ENCODE measurements at regions not wholly inside any gene's neighbourhood (a gene's known extent, or its start where the extent isn't known, plus 50 kb on each side); places are given as distances from the start of the nearest gene placed in this dataset.

- Histone ChIP-seq H4K20me1 (ENCODE audit: insufficient read depth) (no peaks in the 10 kb centered on the region), H3K9ac (ENCODE audit: low read length) (no peak overlapping the region), H3K4me3 (ENCODE audit: low read length) (no peak overlapping the region), H3K36me3 (ENCODE audit: insufficient read depth, low read length) (no peaks in the 10 kb centered on the region), H3K27ac (ENCODE audit: low read length) (no peak overlapping the region), H2AFZ (ENCODE audit: low read depth, low read length) (no peak overlapping the region), H3K9me3 (ENCODE audit: low read length) (no peaks in the 10 kb centered on the region), H3K79me2 (replicated peaks; ENCODE audit: insufficient read depth, low read length) (no peaks in the 10 kb centered on the region), H3K9me2 (ENCODE audit: insufficient read depth, low read length) (no peaks in the 10 kb centered on the region), H3K4me2 (ENCODE audit: low read length) (no peak overlapping the region), H3F3A (ENCODE audit: insufficient read depth, low read length, poor library complexity, severe bottlenecking) (no peaks in the 10 kb centered on the region), H3K27me3 (ENCODE audit: insufficient read depth, low read depth, low read length) (no peaks in the 10 kb centered on the region)
- TF ChIP-seq, protein P1, sequence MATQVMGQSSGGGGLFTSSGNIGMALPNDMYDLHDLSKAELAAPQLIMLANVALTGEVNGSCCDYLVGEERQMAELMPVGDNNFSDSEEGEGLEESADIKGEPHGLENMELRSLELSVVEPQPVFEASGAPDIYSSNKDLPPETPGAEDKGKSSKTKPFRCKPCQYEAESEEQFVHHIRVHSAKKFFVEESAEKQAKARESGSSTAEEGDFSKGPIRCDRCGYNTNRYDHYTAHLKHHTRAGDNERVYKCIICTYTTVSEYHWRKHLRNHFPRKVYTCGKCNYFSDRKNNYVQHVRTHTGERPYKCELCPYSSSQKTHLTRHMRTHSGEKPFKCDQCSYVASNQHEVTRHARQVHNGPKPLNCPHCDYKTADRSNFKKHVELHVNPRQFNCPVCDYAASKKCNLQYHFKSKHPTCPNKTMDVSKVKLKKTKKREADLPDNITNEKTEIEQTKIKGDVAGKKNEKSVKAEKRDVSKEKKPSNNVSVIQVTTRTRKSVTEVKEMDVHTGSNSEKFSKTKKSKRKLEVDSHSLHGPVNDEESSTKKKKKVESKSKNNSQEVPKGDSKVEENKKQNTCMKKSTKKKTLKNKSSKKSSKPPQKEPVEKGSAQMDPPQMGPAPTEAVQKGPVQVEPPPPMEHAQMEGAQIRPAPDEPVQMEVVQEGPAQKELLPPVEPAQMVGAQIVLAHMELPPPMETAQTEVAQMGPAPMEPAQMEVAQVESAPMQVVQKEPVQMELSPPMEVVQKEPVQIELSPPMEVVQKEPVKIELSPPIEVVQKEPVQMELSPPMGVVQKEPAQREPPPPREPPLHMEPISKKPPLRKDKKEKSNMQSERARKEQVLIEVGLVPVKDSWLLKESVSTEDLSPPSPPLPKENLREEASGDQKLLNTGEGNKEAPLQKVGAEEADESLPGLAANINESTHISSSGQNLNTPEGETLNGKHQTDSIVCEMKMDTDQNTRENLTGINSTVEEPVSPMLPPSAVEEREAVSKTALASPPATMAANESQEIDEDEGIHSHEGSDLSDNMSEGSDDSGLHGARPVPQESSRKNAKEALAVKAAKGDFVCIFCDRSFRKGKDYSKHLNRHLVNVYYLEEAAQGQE (IDR thresholded peaks at IDR 0.05; ENCODE audit: borderline replicate concordance), result no peak
- no peak for TF ChIP-seq MXI1 (conservative IDR thresholded peaks at IDR 0.05; ENCODE audit: poor library complexity, severe bottlenecking)
- no peak for TF ChIP-seq RAD21 (conservative IDR thresholded peaks at IDR 0.05)
- TF ChIP-seq TAF1 (IDR thresholded peaks at IDR 0.05; ENCODE audit: low read depth), result no peak
- TF ChIP-seq EZH2 (IDR thresholded peaks at IDR 0.05; ENCODE audit: borderline replicate concordance, insufficient read depth, low read length, poor library complexity, severe bottlenecking), result no peak
- TF ChIP-seq, protein P2, sequence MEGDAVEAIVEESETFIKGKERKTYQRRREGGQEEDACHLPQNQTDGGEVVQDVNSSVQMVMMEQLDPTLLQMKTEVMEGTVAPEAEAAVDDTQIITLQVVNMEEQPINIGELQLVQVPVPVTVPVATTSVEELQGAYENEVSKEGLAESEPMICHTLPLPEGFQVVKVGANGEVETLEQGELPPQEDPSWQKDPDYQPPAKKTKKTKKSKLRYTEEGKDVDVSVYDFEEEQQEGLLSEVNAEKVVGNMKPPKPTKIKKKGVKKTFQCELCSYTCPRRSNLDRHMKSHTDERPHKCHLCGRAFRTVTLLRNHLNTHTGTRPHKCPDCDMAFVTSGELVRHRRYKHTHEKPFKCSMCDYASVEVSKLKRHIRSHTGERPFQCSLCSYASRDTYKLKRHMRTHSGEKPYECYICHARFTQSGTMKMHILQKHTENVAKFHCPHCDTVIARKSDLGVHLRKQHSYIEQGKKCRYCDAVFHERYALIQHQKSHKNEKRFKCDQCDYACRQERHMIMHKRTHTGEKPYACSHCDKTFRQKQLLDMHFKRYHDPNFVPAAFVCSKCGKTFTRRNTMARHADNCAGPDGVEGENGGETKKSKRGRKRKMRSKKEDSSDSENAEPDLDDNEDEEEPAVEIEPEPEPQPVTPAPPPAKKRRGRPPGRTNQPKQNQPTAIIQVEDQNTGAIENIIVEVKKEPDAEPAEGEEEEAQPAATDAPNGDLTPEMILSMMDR (IDR thresholded peaks at IDR 0.05; ENCODE audit: poor library complexity, severe bottlenecking), result no peak
- TF ChIP-seq POLR2AphosphoS5 (IDR thresholded peaks at IDR 0.05), result no peak
- TF ChIP-seq SMC3 (conservative IDR thresholded peaks at IDR 0.05; ENCODE audit: poor library complexity), result no peak
- no peak for TF ChIP-seq EP300 (conservative IDR thresholded peaks at IDR 0.05; ENCODE audit: poor library complexity, severe bottlenecking)
Observed at GRCh38 chr5:2335733-2336515, 415.6 kb downstream of the IRX2 start.

DNA sequence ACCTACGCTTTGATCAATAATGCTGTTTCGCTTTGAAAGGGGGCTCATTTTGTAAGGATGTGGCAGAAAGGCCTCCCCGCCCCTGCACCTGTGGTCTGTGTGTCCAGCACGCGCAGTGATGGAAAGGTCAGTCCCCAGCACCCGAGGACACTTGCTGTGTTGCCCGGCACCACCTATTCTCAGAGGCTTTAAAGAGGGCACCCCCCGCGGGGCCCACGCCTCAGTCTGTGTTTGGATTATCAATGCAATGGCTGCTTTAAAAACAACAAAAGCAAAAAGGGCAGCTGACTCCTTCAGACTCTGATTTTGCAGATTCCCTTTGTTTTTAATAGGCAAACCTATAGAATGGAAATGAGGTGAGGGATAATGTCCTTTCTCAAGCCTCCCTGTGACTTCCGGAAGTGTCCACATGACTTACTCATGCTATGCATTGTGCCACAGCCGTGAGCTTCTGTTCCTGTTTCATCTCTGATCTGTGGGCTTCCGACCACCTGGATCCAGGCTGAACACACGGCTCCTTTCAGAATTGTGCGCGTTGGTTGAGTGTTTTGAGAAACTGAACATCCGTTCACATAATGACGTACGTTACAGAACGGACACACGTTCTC, 416.2 kb downstream of the IRX2 start:
- no peak for TF ChIP-seq TAF1 (IDR thresholded peaks at IDR 0.05; ENCODE audit: low read depth)
- no peak for TF ChIP-seq RAD21 (conservative IDR thresholded peaks at IDR 0.05)
- TF ChIP-seq SMC3 (conservative IDR thresholded peaks at IDR 0.05; ENCODE audit: poor library complexity), result no peak
- TF ChIP-seq POLR2AphosphoS5 (IDR thresholded peaks at IDR 0.05), result no peak
- no peak for TF ChIP-seq EP300 (conservative IDR thresholded peaks at IDR 0.05; ENCODE audit: poor library complexity, severe bottlenecking)
- TF ChIP-seq, protein P1 (IDR thresholded peaks at IDR 0.05; ENCODE audit: borderline replicate concordance), result no peak
- no peaks in the 10 kb centered on the region for H4K20me1 ChIP-seq (ENCODE audit: insufficient read depth)

More for the DNA sequence above, 416.2 kb downstream of the IRX2 start:
- Histone ChIP-seq H3K27me3 (ENCODE audit: insufficient read depth, low read depth, low read length) (no peaks in the 10 kb centered on the region), H3K36me3 (ENCODE audit: insufficient read depth, low read length) (no peaks in the 10 kb centered on the region), H3F3A (ENCODE audit: insufficient read depth, low read length, poor library complexity, severe bottlenecking) (no peaks in the 10 kb centered on the region), H3K4me3 (ENCODE audit: low read length) (no peak overlapping the region), H3K9ac (ENCODE audit: low read length) (no peak overlapping the region), H3K79me2 (replicated peaks; ENCODE audit: insufficient read depth, low read length) (no peaks in the 10 kb centered on the region), H2AFZ (ENCODE audit: low read depth, low read length) (no peak overlapping the region), H3K9me3 (ENCODE audit: low read length) (no peaks in the 10 kb centered on the region), H3K27ac (ENCODE audit: low read length) (no peak overlapping the region), H3K4me2 (ENCODE audit: low read length) (no peak overlapping the region), H3K9me2 (ENCODE audit: insufficient read depth, low read length) (no peaks in the 10 kb centered on the region)

All from neural cell (in vitro differentiated cells).